HepG2 (cell line): ENCODE measurements at regions not wholly inside any gene's neighbourhood (a gene's known extent, or its start where the extent isn't known, plus 50 kb on each side); places are given as distances from the start of the nearest gene placed in this dataset.
A peak's percentile ranks its signal among the peaks of the same experiment; 100 is the strongest.

Source experiments
- CEBPG ChIP-seq: IDR thresholded peaks from 2 replicates; pipeline ENCODE4 v1.6.1; 2016
- EP300 ChIP-seq, 3 experiments: sonication (generic) in 1 of 3; formaldehyde crosslinking in 1 of 3; IDR thresholded peaks; 2 replicates each; pipeline versions ENCODE4 v1.5.1 to v1.6.1; 2011 to 2020; ENCODE audit warnings: low read depth in 2 of 3, low read length in 2 of 3, borderline replicate concordance in 1 of 3, improper control_type of control experiment in 1 of 3, mild to moderate bottlenecking in 1 of 3, missing genetic modification reagents in 1 of 3, moderate library complexity in 1 of 3
- ETV5 ChIP-seq: IDR thresholded peaks from 2 replicates; pipeline ENCODE4 v1.6.1; 2018; ENCODE audit warnings: missing biosample characterization, missing genetic modification reagents, inconsistent platforms, borderline replicate concordance
- HDAC1 ChIP-seq: sonication (generic); formaldehyde crosslinking; IDR thresholded peaks from 2 replicates; pipeline ENCODE4 v1.5.1; 2020; ENCODE audit warnings: mild to moderate bottlenecking, missing genetic modification reagents
- NAIF1 ChIP-seq: sonication (generic); formaldehyde crosslinking; IDR thresholded peaks from 2 replicates; pipeline ENCODE4 v1.5.0; 2020; ENCODE audit warnings: mild to moderate bottlenecking, missing genetic modification reagents, borderline replicate concordance
- NFYB ChIP-seq: sonication (generic); formaldehyde crosslinking; IDR thresholded peaks from 2 replicates; pipeline ENCODE4 v1.4.0; 2020; ENCODE audit warnings: missing genetic modification reagents
- PHF21A ChIP-seq: sonication (generic); formaldehyde crosslinking; IDR thresholded peaks from 2 replicates; pipeline ENCODE4 v1.5.0; 2020; ENCODE audit warnings: mild to moderate bottlenecking, missing genetic modification reagents
- PITX1 ChIP-seq: sonication (generic); formaldehyde crosslinking; IDR thresholded peaks from 2 replicates; pipeline ENCODE4 v1.5.1; 2020; ENCODE audit warnings: mild to moderate bottlenecking, missing genetic modification reagents
- RCOR2 ChIP-seq: IDR thresholded peaks from 2 replicates; pipeline ENCODE4 v1.6.1; 2016; ENCODE audit warnings: missing biosample characterization, missing genetic modification reagents
- SALL1 ChIP-seq: sonication (generic); formaldehyde crosslinking; IDR thresholded peaks from 2 replicates; pipeline ENCODE4 v1.8.0; 2022; ENCODE audit warnings: mild to moderate bottlenecking, missing genetic modification reagents
- SIX1 ChIP-seq: sonication (generic); formaldehyde crosslinking; IDR thresholded peaks from 2 replicates; pipeline ENCODE4 v1.4.0; 2020; ENCODE audit warnings: missing genetic modification reagents, borderline replicate concordance
- TSC22D2 ChIP-seq: sonication (generic); formaldehyde crosslinking; IDR thresholded peaks from 2 replicates; pipeline ENCODE4 v1.5.1; 2020; ENCODE audit warnings: missing genetic modification reagents, mild to moderate bottlenecking, borderline replicate concordance
- ZBTB20 ChIP-seq: sonication (generic); formaldehyde crosslinking; IDR thresholded peaks from 2 replicates; pipeline ENCODE4 v1.8.1; 2023; ENCODE audit warnings: missing genetic modification reagents, low read depth, mild to moderate bottlenecking, borderline replicate concordance
- ZC3H13 ChIP-seq: sonication (generic); formaldehyde crosslinking; IDR thresholded peaks from 2 replicates; pipeline ENCODE4 v1.8.1; 2023; ENCODE audit warnings: mild to moderate bottlenecking, missing genetic modification reagents, moderate library complexity
- ZFP37 ChIP-seq: sonication (generic); formaldehyde crosslinking; IDR thresholded peaks from 2 replicates; pipeline ENCODE4 v1.4.0; 2020; ENCODE audit warnings: missing genetic modification reagents, borderline replicate concordance
- ZFX ChIP-seq: sonication (generic); formaldehyde crosslinking; IDR thresholded peaks from 2 replicates; pipeline ENCODE4 v1.4.0; 2020; ENCODE audit warnings: mild to moderate bottlenecking, low read depth, missing genetic modification reagents, moderate library complexity
- ZNF20 ChIP-seq: sonication (generic); formaldehyde crosslinking; IDR thresholded peaks from 2 replicates; pipeline ENCODE4 v1.4.0; 2020; ENCODE audit warnings: mild to moderate bottlenecking, moderate library complexity, missing genetic modification reagents
- ZNF550 ChIP-seq: sonication (generic); formaldehyde crosslinking; IDR thresholded peaks from 2 replicates; pipeline ENCODE4 v1.4.0; 2020; ENCODE audit warnings: mild to moderate bottlenecking, missing genetic modification reagents, borderline replicate concordance
- TF ChIP-seq, protein P1 (sequence below): sonication (generic); formaldehyde crosslinking; IDR thresholded peaks from 2 replicates; pipeline ENCODE4 v1.5.1; 2020; ENCODE audit warnings: missing genetic modification reagents, mild to moderate bottlenecking, borderline replicate concordance
- TF ChIP-seq, protein P2 (sequence below): sonication (generic); formaldehyde crosslinking; IDR thresholded peaks from 2 replicates; pipeline ENCODE4 v1.8.0; 2022; ENCODE audit warnings: missing genetic modification reagents, mild to moderate bottlenecking, moderate library complexity, borderline replicate concordance
- TF ChIP-seq, protein P3 (sequence below): sonication (generic); formaldehyde crosslinking; IDR thresholded peaks from 2 replicates; pipeline ENCODE4 v1.4.0; 2020; ENCODE audit warnings: mild to moderate bottlenecking, missing genetic modification reagents, borderline replicate concordance

DNA sequence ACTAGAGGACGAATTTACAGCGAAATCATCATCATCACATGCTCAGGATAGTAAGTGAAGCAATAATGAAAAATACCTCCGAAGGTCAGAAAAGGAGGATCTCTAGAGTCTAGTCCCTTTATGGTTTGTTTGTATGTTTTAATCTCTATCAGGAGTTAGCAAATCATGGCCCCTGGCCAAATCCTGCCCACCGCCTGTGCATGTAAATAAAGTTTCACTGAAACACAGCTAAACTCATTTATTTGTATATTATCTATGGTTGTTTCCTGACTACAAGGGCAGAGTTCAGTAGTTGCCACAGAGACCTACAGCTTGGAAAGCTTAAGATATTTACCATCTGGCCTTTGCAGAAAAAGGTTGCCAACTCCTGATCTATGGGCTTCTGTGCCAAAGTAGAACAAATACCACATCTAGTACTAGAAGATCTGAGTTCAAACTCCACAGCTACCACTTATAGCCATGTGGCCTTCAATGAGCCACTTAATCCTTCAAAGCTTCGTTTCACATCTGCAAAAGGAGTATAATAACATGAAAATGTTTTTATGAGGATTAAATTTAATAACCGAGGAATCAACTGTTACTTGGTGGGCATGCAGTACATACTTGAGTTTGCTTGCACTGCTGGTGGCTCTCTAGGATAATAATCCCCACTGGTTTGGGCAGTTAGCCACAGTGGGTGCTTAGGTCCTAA lies 94.0 kb upstream of the KIF26B start (continued):
- TF ChIP-seq NAIF1 (CRISPR knock-in tag), result no peak
- peak; percentile 90 for TF ChIP-seq CEBPG (CRISPR knock-in tag)
- 0 out of 2 replicates have a peak, but pooled peaks have one; percentile 14 for TF ChIP-seq ZNF20 (CRISPR knock-in tag)
- TF ChIP-seq, protein P1, sequence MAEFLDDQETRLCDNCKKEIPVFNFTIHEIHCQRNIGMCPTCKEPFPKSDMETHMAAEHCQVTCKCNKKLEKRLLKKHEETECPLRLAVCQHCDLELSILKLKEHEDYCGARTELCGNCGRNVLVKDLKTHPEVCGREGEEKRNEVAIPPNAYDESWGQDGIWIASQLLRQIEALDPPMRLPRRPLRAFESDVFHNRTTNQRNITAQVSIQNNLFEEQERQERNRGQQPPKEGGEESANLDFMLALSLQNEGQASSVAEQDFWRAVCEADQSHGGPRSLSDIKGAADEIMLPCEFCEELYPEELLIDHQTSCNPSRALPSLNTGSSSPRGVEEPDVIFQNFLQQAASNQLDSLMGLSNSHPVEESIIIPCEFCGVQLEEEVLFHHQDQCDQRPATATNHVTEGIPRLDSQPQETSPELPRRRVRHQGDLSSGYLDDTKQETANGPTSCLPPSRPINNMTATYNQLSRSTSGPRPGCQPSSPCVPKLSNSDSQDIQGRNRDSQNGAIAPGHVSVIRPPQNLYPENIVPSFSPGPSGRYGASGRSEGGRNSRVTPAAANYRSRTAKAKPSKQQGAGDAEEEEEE (CRISPR knock-in tag), result no peak
- no peak for TF ChIP-seq SIX1 (CRISPR knock-in tag)
- TF ChIP-seq PITX1 (CRISPR knock-in tag), result peak; percentile 95; the same call in 1 of the 2 replicates
- TF ChIP-seq EP300 (IDR thresholded peaks at IDR 0.05; ENCODE audit: low read depth in 2 of 2, low read length in 2 of 2), result peak; percentile 63 to 90
- peak; percentile 72; the same call in 1 of the 2 replicates for TF ChIP-seq EP300 (CRISPR knock-in tag; IDR thresholded peaks at IDR 0.05; ENCODE audit: borderline replicate concordance)
- TF ChIP-seq ZBTB20 (CRISPR knock-in tag), result peak; percentile 29; the same call in 1 of the 2 replicates
- no peak for TF ChIP-seq ZC3H13 (CRISPR knock-in tag)
- TF ChIP-seq SALL1 (CRISPR knock-in tag), result peak; percentile 75; the same call in 1 of the 2 replicates
- TF ChIP-seq ETV5 (CRISPR knock-in tag), result peak; percentile 72; the same call in 1 of the 2 replicates
- peak; percentile 68; the same call in 1 of the 2 replicates for TF ChIP-seq RCOR2 (CRISPR knock-in tag)
- no peak for TF ChIP-seq NFYB (CRISPR knock-in tag)
- TF ChIP-seq, protein P2, sequence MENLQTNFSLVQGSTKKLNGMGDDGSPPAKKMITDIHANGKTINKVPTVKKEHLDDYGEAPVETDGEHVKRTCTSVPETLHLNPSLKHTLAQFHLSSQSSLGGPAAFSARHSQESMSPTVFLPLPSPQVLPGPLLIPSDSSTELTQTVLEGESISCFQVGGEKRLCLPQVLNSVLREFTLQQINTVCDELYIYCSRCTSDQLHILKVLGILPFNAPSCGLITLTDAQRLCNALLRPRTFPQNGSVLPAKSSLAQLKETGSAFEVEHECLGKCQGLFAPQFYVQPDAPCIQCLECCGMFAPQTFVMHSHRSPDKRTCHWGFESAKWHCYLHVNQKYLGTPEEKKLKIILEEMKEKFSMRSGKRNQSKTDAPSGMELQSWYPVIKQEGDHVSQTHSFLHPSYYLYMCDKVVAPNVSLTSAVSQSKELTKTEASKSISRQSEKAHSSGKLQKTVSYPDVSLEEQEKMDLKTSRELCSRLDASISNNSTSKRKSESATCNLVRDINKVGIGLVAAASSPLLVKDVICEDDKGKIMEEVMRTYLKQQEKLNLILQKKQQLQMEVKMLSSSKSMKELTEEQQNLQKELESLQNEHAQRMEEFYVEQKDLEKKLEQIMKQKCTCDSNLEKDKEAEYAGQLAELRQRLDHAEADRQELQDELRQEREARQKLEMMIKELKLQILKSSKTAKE (CRISPR knock-in tag), result no peak
- no peak for TF ChIP-seq ZNF550 (CRISPR knock-in tag)
- no peak for TF ChIP-seq TSC22D2 (CRISPR knock-in tag)
- TF ChIP-seq ZFX (CRISPR knock-in tag), result no peak; the same call in 1 of the 2 replicates
- peak; percentile 43; the same call in 1 of the 2 replicates for TF ChIP-seq HDAC1 (CRISPR knock-in tag)
- TF ChIP-seq ZFP37 (CRISPR knock-in tag), result no peak
- peak; percentile 79; the same call in 1 of the 2 replicates for TF ChIP-seq PHF21A (CRISPR knock-in tag)
- TF ChIP-seq, protein P3, sequence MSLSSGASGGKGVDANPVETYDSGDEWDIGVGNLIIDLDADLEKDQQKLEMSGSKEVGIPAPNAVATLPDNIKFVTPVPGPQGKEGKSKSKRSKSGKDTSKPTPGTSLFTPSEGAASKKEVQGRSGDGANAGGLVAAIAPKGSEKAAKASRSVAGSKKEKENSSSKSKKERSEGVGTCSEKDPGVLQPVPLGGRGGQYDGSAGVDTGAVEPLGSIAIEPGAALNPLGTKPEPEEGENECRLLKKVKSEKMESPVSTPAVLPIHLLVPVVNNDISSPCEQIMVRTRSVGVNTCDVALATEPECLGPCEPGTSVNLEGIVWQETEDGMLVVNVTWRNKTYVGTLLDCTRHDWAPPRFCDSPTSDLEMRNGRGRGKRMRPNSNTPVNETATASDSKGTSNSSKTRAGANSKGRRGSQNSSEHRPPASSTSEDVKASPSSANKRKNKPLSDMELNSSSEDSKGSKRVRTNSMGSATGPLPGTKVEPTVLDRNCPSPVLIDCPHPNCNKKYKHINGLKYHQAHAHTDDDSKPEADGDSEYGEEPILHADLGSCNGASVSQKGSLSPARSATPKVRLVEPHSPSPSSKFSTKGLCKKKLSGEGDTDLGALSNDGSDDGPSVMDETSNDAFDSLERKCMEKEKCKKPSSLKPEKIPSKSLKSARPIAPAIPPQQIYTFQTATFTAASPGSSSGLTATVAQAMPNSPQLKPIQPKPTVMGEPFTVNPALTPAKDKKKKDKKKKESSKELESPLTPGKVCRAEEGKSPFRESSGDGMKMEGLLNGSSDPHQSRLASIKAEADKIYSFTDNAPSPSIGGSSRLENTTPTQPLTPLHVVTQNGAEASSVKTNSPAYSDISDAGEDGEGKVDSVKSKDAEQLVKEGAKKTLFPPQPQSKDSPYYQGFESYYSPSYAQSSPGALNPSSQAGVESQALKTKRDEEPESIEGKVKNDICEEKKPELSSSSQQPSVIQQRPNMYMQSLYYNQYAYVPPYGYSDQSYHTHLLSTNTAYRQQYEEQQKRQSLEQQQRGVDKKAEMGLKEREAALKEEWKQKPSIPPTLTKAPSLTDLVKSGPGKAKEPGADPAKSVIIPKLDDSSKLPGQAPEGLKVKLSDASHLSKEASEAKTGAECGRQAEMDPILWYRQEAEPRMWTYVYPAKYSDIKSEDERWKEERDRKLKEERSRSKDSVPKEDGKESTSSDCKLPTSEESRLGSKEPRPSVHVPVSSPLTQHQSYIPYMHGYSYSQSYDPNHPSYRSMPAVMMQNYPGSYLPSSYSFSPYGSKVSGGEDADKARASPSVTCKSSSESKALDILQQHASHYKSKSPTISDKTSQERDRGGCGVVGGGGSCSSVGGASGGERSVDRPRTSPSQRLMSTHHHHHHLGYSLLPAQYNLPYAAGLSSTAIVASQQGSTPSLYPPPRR (CRISPR knock-in tag), result peak; percentile 82
